ENCODE measurements at regions not wholly inside any gene's neighbourhood (a gene's known extent, or its start where the extent isn't known, plus 50 kb on each side); places are given as distances from the start of the nearest gene placed in this dataset.

DNA sequence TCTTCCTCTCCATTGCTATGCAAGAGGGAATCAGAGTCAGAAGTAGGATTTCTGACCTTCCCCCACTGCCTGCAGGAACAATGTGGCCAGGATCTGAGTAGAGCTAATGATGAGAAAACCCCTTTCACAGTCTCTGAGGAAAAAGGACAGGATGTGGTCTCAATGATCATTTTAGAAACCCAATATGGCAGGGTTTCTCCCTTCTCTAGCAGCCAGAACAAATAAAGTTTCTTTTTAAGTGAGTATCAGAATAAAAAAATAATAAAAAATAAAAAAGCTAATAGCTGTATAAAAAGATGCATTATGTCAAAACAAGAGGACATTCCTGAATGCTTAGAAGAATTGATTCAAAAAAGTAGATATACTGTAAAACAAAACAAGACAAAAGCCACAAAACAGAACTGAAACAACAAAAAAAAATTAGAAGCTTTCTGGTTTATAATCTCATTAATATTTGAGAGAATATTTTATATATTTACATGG, 1124.9 kb upstream of the ZEB2 start:
- TF ChIP-seq, protein P1, sequence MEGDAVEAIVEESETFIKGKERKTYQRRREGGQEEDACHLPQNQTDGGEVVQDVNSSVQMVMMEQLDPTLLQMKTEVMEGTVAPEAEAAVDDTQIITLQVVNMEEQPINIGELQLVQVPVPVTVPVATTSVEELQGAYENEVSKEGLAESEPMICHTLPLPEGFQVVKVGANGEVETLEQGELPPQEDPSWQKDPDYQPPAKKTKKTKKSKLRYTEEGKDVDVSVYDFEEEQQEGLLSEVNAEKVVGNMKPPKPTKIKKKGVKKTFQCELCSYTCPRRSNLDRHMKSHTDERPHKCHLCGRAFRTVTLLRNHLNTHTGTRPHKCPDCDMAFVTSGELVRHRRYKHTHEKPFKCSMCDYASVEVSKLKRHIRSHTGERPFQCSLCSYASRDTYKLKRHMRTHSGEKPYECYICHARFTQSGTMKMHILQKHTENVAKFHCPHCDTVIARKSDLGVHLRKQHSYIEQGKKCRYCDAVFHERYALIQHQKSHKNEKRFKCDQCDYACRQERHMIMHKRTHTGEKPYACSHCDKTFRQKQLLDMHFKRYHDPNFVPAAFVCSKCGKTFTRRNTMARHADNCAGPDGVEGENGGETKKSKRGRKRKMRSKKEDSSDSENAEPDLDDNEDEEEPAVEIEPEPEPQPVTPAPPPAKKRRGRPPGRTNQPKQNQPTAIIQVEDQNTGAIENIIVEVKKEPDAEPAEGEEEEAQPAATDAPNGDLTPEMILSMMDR (IDR thresholded peaks at IDR 0.05) = no peak
- TF ChIP-seq POLR2A (IDR thresholded peaks at IDR 0.05) = no peak
